Stimulated activated CD4-positive, alpha-beta T cell treated with anti-CD3 and anti-CD28 coated beads, Interleukin-4, amount 100 ng/mL, for 48 hours (primary cell): ENCODE measurements at regions not wholly inside any gene's neighbourhood (a gene's known extent, or its start where the extent isn't known, plus 50 kb on each side); places are given as distances from the start of the nearest gene placed in this dataset.

Experiments
- DNase-seq, 2 donors: peaks; one replicate each; pipeline ENCODE4 v3.0.0-alpha.2; 2020; ENCODE audit warnings: low read depth in 2 of 2

DNA sequence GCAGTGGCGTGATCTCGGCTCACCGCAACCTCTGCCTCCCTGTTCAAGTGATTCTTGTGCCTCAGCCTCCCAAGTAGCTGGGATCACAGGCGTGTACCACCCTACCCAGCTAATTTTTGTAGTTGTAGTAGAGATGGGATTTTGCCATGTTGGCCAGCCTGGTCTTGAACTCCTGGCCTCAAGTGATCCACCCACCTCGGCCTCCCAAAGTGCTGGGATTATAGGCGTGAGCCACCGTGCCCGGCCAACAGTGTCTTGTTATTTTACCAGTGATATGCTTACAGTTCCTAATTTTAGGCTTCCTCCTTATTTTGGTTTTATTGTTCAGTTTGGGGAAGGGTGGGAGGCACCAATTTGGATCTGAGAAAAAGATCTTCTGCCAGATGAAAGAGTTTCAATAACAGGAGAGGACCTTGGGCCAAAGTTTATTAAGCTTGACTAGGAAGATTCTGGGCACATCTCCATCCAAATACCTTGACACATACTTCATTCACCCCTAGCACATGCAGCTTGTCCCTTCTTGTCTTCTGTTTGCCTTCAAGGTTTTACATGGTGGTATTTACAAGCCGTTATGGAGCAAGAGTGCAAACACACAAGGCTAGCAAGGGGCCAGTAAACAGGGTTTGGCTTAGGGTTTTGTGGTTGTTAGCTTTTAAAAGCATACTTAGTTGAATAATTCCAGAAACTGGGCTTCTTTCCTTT lies 168.1 kb upstream of the DMRT1 start:
- DNase-seq = no peak

DNA sequence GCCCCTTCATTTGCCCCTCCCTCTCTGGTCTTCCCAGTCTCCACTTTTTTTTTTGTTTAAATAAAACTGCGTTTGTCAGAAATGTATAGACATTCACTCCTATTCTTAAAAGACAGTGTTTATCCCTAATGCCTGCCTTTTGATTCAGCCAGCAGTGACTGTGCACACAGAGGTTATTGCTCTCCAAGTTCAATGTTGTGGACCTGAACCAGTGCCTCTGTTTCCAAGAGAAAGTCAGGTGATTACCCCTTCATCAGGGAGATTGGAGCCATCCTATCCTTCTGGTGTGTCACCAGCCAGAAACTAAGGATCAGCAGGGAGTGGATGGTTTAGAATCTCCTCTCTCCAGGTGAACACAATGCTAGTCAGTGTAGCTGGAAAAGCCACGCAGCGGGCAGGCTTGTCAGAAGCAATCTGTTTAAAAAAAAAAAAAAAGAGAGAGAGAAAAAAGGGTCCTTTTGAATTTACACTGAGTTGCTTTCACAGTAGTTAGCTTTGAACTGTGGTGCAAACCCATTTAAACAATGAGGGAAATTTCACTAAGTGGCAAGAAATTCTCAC lies 167.5 kb upstream of the DMRT1 start:
- DNase-seq = no peak

DNA sequence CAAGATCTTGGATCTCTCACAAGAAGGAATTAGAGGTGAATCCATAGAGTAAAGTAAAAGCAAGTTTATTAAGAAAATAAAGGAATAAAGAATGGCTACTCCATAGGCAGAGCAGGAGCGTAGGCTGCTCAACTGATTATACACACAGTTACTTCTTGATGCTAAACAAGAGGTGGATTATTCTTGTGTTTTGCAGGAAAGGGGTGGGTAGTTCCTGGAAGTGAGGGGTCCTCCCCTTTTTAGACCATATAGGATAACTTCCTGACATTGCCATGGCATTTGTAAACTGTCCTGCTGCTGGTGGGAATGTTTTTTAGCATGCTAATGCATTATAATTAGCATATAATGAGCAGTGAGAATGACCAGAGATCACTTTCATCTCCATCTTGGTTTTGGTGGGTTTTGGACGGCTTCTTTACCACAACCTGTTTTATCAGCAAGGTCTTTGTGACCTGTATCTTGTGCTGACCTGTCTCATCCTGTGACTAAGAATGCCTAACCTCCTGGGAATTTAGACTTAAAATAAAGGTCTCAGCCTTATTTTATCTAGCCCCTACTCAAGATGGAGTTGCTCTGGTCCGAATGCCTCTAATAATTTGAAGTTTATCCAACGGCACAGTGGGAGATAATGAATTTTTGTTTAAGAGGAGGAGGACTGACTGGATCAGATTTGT lies 165.7 kb upstream of the DMRT1 start:
- no peak for DNase-seq

DNA sequence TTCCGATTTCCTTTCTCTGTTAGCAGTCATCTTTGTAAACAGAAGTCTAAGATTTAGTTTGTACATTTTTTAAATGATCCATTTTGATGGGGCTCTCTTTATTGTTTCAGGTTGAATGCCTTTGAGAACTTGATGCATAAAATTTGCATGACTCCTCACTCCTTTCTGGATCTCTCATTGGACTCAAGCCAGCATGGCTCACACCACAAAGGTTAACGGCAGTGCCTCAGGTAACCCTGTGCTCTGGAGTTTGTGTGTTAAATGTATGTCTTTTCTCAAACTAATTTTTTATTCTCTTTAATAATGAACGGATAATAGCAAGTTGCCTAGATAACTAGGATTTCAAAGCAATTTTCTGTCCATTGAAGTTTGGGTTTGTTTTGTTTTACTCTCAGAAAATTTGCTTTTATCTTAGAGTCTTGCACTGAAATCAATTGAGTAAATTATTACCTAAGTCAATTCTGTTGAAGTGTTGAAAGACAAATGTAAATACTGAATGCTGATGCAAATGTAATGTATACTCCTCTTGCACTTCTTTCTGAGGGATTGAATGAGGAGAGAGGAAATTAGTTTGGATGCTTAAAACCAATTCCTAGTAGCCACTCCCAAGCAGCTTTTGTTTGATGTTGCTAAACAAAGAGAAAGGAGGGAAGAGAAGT lies 164.6 kb upstream of the DMRT1 start:
- DNase-seq = no peak

DNA sequence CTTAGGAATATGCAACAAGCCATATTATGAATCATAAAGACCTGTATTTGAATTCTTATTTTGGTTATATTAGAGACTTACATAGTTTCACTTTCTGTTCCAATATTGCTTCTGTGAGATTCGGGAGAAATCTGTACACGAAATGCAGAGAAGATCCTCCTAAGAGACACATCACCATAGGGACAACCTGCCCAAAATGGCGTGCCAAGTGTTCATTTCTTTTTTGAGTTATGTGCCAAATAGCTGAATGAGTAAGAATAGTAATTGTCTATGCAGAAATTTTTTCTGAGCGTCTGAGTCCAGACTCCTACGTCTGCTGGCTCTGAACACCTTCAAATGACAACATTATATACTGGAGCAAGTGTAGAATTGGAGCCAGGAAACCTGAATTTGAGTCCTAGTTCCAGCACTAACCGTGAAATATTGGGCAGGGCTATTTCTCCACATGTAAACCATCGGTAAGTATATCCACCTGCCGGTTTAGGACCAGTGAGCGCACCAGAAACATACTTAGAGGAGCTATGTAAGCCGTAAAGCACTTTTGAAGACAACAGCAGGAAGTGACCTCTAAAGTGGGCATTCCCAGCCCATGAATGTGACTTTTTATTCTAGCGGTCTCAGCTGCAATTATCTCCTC lies 163.9 kb upstream of the DMRT1 start:
- DNase-seq = no peak

DNA sequence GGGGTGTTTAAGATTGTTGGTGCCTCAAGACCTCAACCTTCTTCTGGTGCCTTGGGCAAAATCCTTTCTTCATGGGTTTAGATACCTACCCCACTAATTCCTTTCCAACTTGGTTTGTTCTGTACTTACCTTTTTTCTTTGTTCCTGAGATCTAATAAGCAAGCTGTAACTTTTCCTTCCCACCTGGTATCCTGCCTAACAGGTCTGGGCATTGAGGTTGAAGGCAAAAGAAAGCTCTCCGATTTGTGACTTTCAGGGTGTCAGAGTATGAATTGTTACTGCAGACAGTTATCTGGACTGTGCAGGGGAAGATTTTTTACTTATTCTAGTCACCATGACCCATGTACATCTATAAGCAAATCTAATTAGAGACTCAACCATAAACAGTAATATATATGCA lies 162.6 kb upstream of the DMRT1 start:
- no peak for DNase-seq

DNA sequence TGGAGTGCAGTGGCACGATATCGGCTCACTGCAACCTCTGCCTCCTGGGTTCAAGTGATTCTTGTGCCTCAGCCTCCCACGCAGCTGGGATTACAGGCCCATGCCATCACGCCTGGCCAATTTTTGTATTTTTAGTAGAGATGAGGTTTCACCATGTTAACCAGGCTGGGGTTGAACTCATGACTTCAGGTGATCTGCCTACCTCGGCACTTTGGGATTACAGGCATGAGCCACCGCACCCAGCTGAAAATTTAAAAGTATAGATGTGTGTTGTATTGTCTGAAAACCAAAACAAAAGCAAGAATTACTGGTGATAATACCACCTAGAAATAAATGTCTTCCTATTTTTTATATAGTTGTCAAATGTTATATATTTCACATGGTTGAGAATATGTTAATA lies 162.0 kb upstream of the DMRT1 start:
- DNase-seq = no peak

DNA sequence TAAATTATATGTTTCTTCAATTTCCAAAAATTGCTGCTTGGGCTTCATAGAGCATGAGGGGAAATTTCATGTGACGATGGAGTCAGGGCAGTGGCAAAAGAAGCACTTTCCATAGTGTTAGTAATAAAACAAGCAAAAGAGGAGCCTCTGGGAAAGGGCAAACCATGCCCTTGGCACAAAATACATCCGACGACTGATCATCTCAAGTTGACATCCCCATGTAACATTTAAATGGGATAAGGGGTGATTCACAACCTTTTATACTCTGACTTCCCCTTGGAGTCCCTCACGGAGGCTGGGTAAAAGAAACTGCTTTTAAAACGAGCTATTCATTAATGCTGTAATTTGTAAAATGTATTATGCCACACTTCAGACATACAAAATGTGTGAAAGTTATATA lies 161.4 kb upstream of the DMRT1 start:
- DNase-seq = no peak

DNA sequence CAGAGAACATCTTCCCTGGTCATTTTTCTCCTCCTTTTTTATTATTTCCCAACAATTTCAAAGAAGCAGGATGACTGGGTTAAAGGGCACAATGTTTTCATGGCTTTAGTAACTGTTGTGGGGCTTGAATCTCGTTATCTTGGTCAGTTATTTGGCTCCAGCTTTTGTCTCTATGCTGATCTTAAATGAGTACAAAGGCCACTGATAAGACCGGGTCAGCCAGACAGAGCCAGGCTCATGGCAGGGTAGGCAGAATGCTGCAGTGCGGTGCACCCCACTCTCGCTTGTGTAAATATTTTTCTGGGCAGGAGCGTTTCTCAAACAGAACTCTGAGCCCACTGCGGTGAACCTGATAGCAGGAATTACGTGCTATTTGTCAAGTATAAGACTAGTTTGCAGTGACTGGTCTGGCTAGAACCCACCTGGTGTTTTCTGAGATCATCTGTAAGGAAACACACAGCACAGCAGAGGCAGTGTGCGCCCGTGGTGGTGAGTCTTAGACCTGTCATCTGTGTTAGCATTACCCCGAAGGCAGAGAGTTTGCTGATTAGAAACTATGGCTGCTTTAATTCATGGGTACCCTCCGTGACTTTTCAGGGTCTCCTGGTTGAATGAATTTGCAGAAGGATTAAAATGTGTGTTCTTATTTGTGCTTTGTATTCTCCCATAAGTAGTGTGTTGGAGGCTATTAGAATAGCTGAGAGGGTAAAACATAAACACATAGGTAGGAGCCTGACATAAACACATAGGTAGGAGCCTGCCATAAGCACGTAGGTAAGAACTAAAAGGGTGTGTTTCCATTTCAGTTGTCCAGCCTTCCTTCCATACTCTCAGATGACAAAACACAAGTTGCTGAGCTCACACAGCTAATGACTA lies 158.6 kb upstream of the DMRT1 start:
- DNase-seq = no peak

DNA sequence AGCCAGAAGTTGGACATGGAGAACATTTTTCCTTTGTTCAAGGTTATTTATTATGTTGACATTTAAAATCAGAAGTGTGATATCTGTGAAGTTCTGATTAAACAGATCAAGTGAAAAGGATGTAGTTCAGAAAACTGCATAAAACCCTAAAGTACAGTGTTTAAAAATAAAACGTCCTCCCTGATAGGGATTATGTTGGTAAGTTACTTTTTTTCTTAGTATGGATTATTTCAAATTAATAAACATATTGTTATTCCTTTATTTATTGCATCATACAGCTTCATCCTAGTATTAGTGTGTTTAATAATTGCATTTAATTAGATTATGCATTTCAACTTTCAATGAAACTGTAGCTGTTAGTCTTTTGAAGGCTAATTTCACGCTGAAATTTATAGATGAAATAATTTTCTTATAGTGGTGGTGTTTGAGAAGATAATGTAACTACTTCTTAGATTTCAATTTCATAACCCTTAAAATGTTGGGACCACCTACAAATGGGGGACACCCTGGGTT lies 157.9 kb upstream of the DMRT1 start:
- no peak for DNase-seq

DNA sequence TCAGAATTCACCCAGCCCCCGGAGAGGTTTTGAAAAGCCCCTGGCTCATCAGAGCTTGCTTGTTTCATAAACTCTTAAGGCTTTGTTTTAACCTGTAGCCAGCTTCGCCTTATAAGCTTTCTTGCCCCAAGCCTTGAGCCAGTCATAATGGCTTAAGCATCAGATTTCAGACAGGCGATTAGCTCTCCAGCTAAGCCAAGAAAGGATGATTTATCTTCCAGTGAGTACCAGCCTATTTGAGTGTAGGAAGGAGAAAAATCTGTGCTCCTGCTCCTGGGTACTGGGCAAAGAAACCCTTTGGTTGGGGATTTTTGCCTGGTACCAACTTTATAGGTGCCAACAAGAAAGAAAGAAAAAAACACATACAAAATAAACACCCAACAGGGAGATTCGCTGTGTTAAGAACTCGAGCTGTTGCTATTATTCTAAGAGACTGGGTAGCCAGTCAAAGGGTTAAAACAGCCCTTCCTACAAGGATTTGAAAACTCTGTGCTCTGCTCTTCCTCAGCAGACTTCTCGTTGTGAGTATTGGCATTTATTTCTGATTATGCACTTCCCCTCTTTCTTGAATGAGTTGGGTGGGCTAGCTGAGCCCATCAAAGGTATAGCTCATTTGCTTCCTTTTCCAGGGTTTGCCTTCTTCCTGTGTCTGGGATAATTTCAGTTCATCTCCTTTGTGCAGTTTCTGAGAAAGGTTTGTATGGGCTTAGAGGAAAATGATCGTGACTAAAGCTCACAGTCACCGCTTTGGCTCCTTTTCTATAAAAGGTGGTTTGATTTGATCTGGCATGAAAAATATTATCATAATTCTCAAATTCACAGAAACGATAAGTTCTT lies 157.2 kb upstream of the DMRT1 start:
- no peak for DNase-seq

DNA sequence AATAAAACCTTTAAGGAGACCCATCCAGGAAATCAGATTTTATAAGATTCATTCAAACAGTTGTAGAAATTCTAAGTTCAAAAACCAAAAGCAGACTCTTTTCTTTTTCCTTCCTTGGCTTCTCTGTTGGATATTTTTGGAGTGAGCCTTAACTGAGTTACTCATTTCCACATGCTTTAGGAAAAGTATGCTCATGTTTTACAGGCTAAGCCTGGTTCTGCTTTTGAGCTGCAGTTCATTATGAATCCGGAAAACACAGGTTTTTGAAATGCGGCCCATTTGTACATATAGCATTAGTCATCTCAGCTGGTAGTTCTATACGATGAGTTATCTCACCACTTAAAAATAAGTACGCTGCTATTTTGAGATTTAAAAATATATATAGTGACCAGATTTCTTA lies 156.6 kb upstream of the DMRT1 start:
- no peak for DNase-seq

DNA sequence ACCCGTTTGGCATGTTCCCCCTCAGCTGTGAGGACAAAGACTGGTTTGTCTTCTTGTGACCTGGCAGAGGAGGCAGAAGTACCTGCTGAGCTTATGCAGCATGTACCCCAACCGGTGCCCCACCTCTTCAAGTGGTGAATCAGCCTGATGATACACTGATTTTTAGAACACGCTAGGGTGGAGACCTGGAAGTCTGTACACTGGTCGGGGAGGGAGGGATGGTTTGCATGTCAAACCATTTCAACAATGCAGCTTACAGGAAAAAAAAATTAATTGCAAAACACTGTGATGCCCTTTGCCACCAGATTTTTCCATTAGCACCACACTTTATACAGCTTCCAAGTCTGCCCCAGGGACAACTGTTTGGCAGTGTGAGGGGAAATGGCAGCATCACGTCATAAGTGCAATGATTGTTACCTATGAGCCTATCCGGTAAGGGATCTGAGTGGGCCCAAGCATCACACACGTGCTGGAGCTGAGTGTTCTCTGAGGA lies 155.1 kb upstream of the DMRT1 start:
- DNase-seq = no peak

DNA sequence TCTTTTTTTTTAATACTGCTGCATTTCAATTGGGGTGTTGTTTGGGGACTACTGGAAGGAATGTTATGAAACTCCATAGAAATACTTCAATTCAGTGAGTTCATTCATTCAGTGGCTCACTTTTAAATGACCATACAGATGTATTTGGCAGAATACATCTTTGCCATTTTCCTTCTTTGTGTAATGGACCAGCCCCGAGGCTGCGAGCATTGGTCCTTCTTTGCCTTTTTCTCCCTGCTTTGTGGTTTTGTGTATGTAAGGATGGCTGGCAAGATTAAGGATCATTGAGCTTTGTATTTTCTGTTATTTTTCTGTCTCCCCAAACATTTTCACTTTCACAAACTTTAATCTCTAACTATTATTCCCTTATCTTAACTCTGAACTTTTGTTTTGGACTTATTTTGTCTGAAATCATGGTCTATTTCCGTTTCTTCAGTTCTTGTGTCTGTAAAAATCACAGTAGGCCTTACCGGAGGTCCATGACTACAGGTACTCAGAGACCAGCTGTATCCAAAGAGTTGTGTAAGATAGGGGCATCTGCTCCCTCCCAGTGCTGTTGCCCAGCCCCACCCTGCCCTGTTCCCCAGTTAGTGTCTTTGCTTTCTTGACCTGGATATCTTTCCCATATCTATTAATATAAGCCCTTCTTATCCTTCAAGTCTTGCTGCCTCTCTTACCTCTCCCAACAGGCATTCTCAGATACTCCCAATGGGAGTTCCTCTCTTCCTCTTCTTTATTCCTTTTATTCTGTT lies 154.3 kb upstream of the DMRT1 start:
- DNase-seq = no peak

DNA sequence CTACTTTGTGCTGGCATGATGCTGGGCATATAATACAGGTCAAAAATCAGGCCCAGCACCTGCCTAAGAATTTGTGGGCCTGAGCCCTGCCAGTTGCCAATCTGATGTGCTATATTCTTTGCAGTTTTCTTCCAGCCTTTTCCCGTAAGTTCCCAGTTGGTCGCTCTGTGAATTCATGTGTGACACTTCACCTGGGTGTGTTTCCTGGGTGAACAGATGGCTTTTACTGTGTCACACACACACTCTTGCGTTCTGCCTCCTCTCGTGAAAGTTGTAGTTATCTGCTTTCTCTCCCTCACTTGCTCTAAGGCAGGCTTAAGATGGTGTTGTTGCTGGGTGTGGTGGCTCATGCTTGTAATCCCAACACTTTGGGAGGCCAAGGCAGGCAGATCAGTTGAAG lies 153.5 kb upstream of the DMRT1 start:
- no peak for DNase-seq

DNA sequence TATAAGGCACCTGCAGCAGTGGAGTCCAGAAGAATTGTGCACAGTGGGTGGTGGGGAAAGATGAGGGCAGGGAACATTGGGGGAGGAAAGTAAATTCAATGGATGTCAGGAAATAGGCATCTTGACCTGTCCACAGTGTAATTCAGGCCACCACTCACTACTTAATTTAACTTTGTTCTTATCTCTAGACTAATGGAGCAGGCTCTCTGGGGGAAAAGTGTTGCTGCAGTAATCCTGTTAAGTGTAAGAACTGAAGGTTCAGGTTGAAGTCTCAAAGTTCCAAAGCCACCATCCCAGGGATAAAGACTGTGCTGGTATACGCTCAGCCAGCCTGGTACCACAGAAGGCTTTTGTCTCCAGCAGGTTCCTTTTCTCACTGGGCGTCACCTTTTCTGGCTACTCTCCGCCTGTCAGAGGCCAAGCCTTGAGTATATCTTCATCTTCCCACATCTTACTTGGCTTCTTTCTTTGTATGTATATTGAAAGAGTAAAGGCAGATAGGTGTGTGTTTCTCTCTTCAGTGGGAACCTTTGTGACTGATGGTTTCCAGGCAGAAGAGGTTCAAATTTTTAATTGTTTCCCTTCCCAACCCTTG lies 150.9 kb upstream of the DMRT1 start:
- no peak for DNase-seq

DNA sequence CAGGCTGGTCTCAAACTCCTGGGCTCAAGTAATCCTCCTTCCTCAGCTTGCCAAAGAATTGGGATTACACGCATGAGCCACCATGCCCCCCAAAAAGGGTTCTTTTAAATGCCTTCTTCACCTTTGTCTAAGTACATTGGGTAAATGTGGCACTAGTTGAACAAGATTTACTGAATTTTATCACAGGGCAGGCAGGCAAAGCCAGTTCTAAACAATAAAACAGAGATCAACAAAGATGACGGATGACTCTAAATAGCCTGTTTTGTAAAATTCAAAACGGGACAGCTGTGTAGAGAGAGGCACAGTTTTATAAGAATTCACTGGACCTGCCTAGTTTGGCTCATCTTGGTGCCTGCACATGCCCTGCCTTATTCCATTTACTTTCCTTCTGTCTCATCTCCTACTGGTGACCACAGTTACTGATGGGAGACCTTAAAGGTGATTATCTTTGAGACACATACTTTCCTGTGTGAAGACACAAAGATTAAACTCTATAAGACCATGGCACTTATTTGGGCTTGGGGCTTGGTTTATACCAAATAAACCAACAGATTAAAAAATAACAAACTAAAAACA lies 149.6 kb upstream of the DMRT1 start:
- no peak for DNase-seq

DNA sequence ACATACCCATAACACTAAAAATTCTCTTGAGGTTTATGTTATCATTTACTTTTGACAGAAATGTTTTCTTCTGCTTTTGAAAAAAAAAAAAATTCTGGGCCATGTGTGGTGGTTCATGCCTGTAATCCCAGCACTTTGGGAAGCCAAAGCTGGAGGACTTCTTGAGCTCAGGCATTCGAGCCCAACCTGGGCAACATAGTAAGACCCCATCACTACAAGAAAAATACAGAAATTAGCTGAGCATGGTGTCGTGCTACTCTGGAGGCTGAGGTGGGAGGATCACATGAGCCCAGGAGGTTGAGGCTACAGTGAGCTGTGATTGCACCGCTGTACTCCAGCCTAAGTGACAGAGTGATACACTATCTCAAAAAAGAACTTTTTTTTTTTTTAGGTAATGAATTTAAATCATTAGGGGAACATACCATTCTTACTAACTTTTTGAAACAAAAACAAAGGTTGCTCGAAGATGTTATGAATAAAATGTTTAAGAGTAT lies 148.8 kb upstream of the DMRT1 start:
- DNase-seq = no peak
